ENCODE measurements at regions not wholly inside any gene's neighbourhood (a gene's known extent, or its start where the extent isn't known, plus 50 kb on each side); places are given as distances from the start of the nearest gene placed in this dataset.

GRCh38 chr7:108908456-108908855, 338.8 kb downstream of the DNAJB9 start:
- no TSS peak for BruUV-seq (replicated peaks)
- CTCF ChIA-PET = no interaction called here

More at GRCh38 chr7:108908456-108908855, 338.8 kb downstream of the DNAJB9 start:
- Histone ChIP-seq H3K4me2 (ENCODE audit: low read depth, low read length) (no peak overlapping the region), H3K23ac (ENCODE audit: low read depth, low read length) (no peak overlapping the region), H4K8ac (ENCODE audit: low read depth in 2 of 2, low read length in 2 of 2) (no peak overlapping the region), H3K4ac (ENCODE audit: low read depth, low read length) (no peak overlapping the region), H3K9me3 (ENCODE audit: control insufficient read depth, insufficient read depth, low read length) (peaks cover 2% of the 10 kb centered on the region; the same call in 1 of the 2 replicates), H3K36me3 (ENCODE audit: control insufficient read depth, insufficient read depth, low read length) (no peaks in the 10 kb centered on the region), H3K14ac (replicated peaks; ENCODE audit: low read depth, low read length) (no peak overlapping the region), H2BK5ac (ENCODE audit: low read depth, low read length, poor library complexity, severe bottlenecking) (no peak overlapping the region), H3K9ac (ENCODE audit: low read depth, low read length) (no peak overlapping the region), H3K9me1 (ENCODE audit: insufficient read depth, low read length) (no peaks in the 10 kb centered on the region), H3K4me1 (ENCODE audit: control insufficient read depth, insufficient read depth, low read length) (no peaks in the 10 kb centered on the region), H3K4me3 (ENCODE audit: insufficient read depth, low read depth, low read length) (no peak overlapping the region), H2AK9ac (replicated peaks; ENCODE audit: low read depth, low read length, poor library complexity) (no peak overlapping the region), H3K56ac (ENCODE audit: extremely low read depth, insufficient read depth, low read length) (no peak overlapping the region), H4K91ac (ENCODE audit: insufficient read depth, low read depth, low read length) (no peak overlapping the region), H2BK20ac (ENCODE audit: low read depth, low read length) (no peak overlapping the region), H3K79me1 (ENCODE audit: low read depth in 1 of 2, low read length in 2 of 2) (no peaks in the 10 kb centered on the region), H3K27me3 (ENCODE audit: control insufficient read depth, insufficient read depth, low read length) (no peaks in the 10 kb centered on the region), H3K27ac (ENCODE audit: insufficient read depth, low read length) (no peak overlapping the region), H3K18ac (ENCODE audit: low read depth, low read length) (no peak overlapping the region), H2AFZ (replicated peaks; ENCODE audit: low read length, poor library complexity) (no peak overlapping the region), H2BK15ac (ENCODE audit: low read depth, low read length) (no peak overlapping the region), H2BK120ac (ENCODE audit: low read depth, low read length) (no peak overlapping the region), H2AK5ac (ENCODE audit: low read depth, low read length) (no peak overlapping the region), H4K5ac (ENCODE audit: low read depth, low read length) (no peak overlapping the region), H4K20me1 (ENCODE audit: insufficient read depth, low read length) (no peaks in the 10 kb centered on the region)
- POLR2A ChIA-PET (ENCODE audit: unreplicated experiment) = no interaction called here
- DNase-seq = no peak
- no peak for TF ChIP-seq MAFK (IDR thresholded peaks at IDR 0.05; ENCODE audit: low read depth, low read length)
- TF ChIP-seq BHLHE40 (IDR thresholded peaks at IDR 0.05; ENCODE audit: low read depth, low read length) = no peak
- TF ChIP-seq ELK1 (IDR thresholded peaks at IDR 0.05; ENCODE audit: borderline replicate concordance, low read depth, low read length) = no peak
- TF ChIP-seq RCOR1 (IDR thresholded peaks at IDR 0.05; ENCODE audit: insufficient replicate concordance, low read length) = no peak
- TF ChIP-seq CHD1 (IDR thresholded peaks at IDR 0.05; ENCODE audit: low read depth, low read length) = no peak
- TF ChIP-seq CTCF (conservative IDR thresholded peaks at IDR 0.05; ENCODE audit: low read depth, low read length) = no peak
- TF ChIP-seq SMC3 (IDR thresholded peaks at IDR 0.05; ENCODE audit: low read depth, low read length) = no peak
- no peak for TF ChIP-seq RAD21 (IDR thresholded peaks at IDR 0.05; ENCODE audit: low read length)
- TF ChIP-seq USF2 (IDR thresholded peaks at IDR 0.05; ENCODE audit: low read depth, low read length) = no peak
- TF ChIP-seq RFX5 (IDR thresholded peaks at IDR 0.05; ENCODE audit: low read depth, low read length) = no peak
- TF ChIP-seq FOS (IDR thresholded peaks at IDR 0.05; ENCODE audit: low read depth, low read length) = no peak
- TF ChIP-seq MXI1 (IDR thresholded peaks at IDR 0.05; ENCODE audit: borderline replicate concordance, low read depth, low read length) = no peak
- no peak for TF ChIP-seq MAZ (IDR thresholded peaks at IDR 0.05; ENCODE audit: borderline replicate concordance, low read depth, low read length)
- TF ChIP-seq CEBPB (IDR thresholded peaks at IDR 0.05; ENCODE audit: low read depth, low read length) = no peak
- no peak for TF ChIP-seq POLR2A (IDR thresholded peaks at IDR 0.05; ENCODE audit: low read depth, low read length)
- TF ChIP-seq NFE2L2 (IDR thresholded peaks at IDR 0.05; ENCODE audit: low read depth, low read length) = no peak
- dilution Hi-C loops (cut with HindIII; ENCODE audit: low sequenced_read_pairs, unreplicated experiment) (no loop called here), in situ Hi-C loops (cut with MboI; ENCODE audit: low sequenced_read_pairs) (no loop called here), intact Hi-C loops (cut with micrococcal nuclease) (no loop called here)
- WGBS, 2 experiments (ENCODE audit: extremely low coverage in 2 of 2, insufficient read length in 1 of 2) = no CpG with 5 or more reads among the region's 1 CpG
- no peak for ATAC-seq (ENCODE audit: low read depth)
